ENCODE measurements at regions not wholly inside any gene's neighbourhood (a gene's known extent, or its start where the extent isn't known, plus 50 kb on each side); places are given as distances from the start of the nearest gene placed in this dataset.

DNA sequence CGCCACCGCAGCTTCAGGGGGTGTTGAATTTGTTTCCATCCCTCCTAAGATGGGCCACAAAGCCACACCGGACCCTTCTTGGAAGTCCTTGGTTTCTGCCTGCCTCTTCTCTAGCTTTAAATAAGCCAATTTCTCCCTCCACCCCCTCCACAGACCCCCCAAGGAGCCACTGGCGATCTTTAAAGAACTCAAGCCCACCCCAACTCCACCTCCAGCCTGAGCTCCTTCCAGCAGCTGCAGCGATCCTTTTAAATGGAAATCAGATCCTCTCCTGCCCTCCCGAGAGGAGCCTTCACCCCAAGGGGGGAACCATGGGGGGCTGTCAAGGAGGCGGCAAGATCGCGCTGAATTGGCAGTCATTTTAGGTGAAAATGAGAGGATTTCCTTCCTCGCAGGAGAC lies 133.1 kb downstream of the NCOR2 start:
- TF ChIP-seq MYBL2 (CRISPR knock-in tag; IDR thresholded peaks at IDR 0.05) (no peak), JUN (CRISPR knock-in tag; IDR thresholded peaks at IDR 0.05) (no peak), JAZF1 (CRISPR knock-in tag; IDR thresholded peaks at IDR 0.05) (no peak), NR1H2 (CRISPR knock-in tag; IDR thresholded peaks at IDR 0.05) (no peak)
- TF ChIP-seq, protein P1, sequence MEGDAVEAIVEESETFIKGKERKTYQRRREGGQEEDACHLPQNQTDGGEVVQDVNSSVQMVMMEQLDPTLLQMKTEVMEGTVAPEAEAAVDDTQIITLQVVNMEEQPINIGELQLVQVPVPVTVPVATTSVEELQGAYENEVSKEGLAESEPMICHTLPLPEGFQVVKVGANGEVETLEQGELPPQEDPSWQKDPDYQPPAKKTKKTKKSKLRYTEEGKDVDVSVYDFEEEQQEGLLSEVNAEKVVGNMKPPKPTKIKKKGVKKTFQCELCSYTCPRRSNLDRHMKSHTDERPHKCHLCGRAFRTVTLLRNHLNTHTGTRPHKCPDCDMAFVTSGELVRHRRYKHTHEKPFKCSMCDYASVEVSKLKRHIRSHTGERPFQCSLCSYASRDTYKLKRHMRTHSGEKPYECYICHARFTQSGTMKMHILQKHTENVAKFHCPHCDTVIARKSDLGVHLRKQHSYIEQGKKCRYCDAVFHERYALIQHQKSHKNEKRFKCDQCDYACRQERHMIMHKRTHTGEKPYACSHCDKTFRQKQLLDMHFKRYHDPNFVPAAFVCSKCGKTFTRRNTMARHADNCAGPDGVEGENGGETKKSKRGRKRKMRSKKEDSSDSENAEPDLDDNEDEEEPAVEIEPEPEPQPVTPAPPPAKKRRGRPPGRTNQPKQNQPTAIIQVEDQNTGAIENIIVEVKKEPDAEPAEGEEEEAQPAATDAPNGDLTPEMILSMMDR (IDR thresholded peaks at IDR 0.05), result no peak
- TF ChIP-seq, protein P2, sequence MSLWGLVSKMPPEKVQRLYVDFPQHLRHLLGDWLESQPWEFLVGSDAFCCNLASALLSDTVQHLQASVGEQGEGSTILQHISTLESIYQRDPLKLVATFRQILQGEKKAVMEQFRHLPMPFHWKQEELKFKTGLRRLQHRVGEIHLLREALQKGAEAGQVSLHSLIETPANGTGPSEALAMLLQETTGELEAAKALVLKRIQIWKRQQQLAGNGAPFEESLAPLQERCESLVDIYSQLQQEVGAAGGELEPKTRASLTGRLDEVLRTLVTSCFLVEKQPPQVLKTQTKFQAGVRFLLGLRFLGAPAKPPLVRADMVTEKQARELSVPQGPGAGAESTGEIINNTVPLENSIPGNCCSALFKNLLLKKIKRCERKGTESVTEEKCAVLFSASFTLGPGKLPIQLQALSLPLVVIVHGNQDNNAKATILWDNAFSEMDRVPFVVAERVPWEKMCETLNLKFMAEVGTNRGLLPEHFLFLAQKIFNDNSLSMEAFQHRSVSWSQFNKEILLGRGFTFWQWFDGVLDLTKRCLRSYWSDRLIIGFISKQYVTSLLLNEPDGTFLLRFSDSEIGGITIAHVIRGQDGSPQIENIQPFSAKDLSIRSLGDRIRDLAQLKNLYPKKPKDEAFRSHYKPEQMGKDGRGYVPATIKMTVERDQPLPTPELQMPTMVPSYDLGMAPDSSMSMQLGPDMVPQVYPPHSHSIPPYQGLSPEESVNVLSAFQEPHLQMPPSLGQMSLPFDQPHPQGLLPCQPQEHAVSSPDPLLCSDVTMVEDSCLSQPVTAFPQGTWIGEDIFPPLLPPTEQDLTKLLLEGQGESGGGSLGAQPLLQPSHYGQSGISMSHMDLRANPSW (CRISPR knock-in tag; conservative IDR thresholded peaks at IDR 0.05; ENCODE audit: low read depth), result no peak

Measured in WTC11 (cell line).